ENCODE measurements at regions not wholly inside any gene's neighbourhood (a gene's known extent, or its start where the extent isn't known, plus 50 kb on each side); places are given as distances from the start of the nearest gene placed in this dataset.
A peak's percentile ranks its signal among the peaks of the same experiment; 100 is the strongest.

DNA sequence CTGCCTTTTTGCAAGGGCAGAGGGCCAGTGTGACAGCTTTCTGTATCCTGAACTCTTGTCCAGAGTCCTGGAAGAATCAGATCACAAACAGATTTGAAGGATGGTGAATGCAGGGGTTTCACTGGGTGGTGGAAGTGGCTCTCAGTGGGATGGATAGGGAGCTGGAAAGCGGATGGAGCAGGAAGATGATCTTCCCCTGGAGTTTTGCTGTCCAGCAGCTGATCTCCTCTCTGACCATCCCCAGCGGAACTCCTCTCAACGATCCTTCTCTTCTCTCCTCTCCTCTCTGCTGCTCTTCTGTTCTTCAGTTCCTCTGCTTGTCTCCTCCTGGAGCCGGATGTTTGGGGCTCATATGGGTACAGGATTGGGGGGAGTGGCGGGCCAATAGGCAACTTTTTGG is 108.3 kb upstream of the HMHB1 start:
- POLR2A ChIA-PET = no interaction called here
- Histone ChIP-seq H3K27ac (ENCODE audit: extremely low read depth, low read depth, low read length) (no peak overlapping the region), H3K79me2 (ENCODE audit: control insufficient read depth, insufficient read depth, low read length) (no peaks in the 10 kb centered on the region), H3K4me3 (no peak overlapping the region), H3K9me3 (replicated peaks; ENCODE audit: control insufficient read depth, insufficient read depth, low read depth, low read length) (no peaks in the 10 kb centered on the region), H2AFZ (ENCODE audit: low read depth, low read length) (no peak overlapping the region), H3K9me1 (ENCODE audit: control insufficient read depth, insufficient read depth, low read length) (no peaks in the 10 kb centered on the region), H3K4me1 (replicated peaks in 1 of 2; ENCODE audit: control insufficient read depth in 2 of 2, insufficient read depth in 2 of 2, low read length in 2 of 2) (no peaks in the 10 kb centered on the region; a peak in 1 of 5 replicates), H3K36me3 (ENCODE audit: control insufficient read depth, insufficient read depth, low read length) (no peaks in the 10 kb centered on the region), H4K20me1 (replicated peaks; ENCODE audit: control insufficient read depth, insufficient read depth, low read length) (no peaks in the 10 kb centered on the region), H3K9ac (ENCODE audit: insufficient read depth in 1 of 2, low read depth in 2 of 2, low read length in 2 of 2) (no peak overlapping the region), H3K4me2 (ENCODE audit: insufficient read depth, low read length) (no peak overlapping the region), H3K27me3 (ENCODE audit: control insufficient read depth in 2 of 2, insufficient read depth in 2 of 2, low read length in 2 of 2) (no peaks in the 10 kb centered on the region)
- intact Hi-C loops (cut with micrococcal nuclease) = no loop called here
- CTCF ChIA-PET (ENCODE audit: low intra/inter-chr PET ratio) = no interaction called here
- no TSS peak for BruUV-seq (replicated peaks)
- WGBS (ENCODE audit: insufficient coverage, low coverage, missing lambda C conversion rate) = 0% methylated on average over 4 of the region's 5 CpGs
- no peak for ATAC-seq
- no peak for TF ChIP-seq YBX1 (IDR thresholded peaks at IDR 0.05)
- no peak for TF ChIP-seq NFYB (IDR thresholded peaks at IDR 0.05; ENCODE audit: extremely low read depth, insufficient read length)
- no peak for TF ChIP-seq KLF13 (tag; IDR thresholded peaks at IDR 0.05; ENCODE audit: borderline replicate concordance, low read depth)
- TF ChIP-seq L3MBTL2 (IDR thresholded peaks at IDR 0.05) = no peak
- FAIRE-seq = no peak
- DNase-seq (ENCODE audit: extremely low read depth in 1 of 4, low spot score in 3 of 4) = no peak
- in situ Hi-C loops (cut with MboI) = no loop called here

DNA sequence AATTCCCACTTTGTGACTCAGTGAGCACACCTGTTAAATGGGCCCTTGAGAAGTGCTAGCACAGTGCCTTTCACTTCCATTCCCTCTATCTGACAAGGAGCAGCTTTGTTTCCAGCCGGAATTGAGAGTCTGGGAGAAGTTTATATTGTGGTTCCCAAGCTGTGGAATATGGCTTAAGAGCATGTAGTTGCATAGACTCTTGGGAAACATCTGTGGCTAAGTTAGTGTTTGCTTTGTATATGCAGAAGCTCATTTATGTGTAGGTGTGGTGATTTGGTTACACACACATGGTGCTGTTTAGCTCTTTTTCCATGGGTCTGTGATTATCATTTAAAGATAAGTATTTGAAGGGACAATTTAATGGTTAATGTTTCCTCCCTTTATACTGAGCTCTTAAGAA is 110.5 kb upstream of the HMHB1 start:
- Histone ChIP-seq H3K27me3 (ENCODE audit: control insufficient read depth in 2 of 2, insufficient read depth in 2 of 2, low read length in 2 of 2) (no peaks in the 10 kb centered on the region), H3K79me2 (ENCODE audit: control insufficient read depth, insufficient read depth, low read length) (no peaks in the 10 kb centered on the region), H4K20me1 (replicated peaks; ENCODE audit: control insufficient read depth, insufficient read depth, low read length) (no peaks in the 10 kb centered on the region), H3K27ac (ENCODE audit: extremely low read depth, low read depth, low read length) (no peak overlapping the region), H2AFZ (ENCODE audit: low read depth, low read length) (no peak overlapping the region), H3K9me1 (ENCODE audit: control insufficient read depth, insufficient read depth, low read length) (no peaks in the 10 kb centered on the region), H3K4me1 (replicated peaks in 1 of 2; ENCODE audit: control insufficient read depth in 2 of 2, insufficient read depth in 2 of 2, low read length in 2 of 2) (no peaks in the 10 kb centered on the region; a peak in 1 of 5 replicates), H3K4me3 (no peak overlapping the region), H3K9me3 (replicated peaks; ENCODE audit: control insufficient read depth, insufficient read depth, low read depth, low read length) (no peaks in the 10 kb centered on the region), H3K36me3 (ENCODE audit: control insufficient read depth, insufficient read depth, low read length) (no peaks in the 10 kb centered on the region), H3K4me2 (ENCODE audit: insufficient read depth, low read length) (no peak overlapping the region), H3K9ac (ENCODE audit: insufficient read depth in 1 of 2, low read depth in 2 of 2, low read length in 2 of 2) (no peak overlapping the region)
- no TSS peak for BruUV-seq (replicated peaks)
- intact Hi-C loops (cut with micrococcal nuclease) (no loop called here), in situ Hi-C loops (cut with MboI) (no loop called here)
- ChIA-PET CTCF (ENCODE audit: low intra/inter-chr PET ratio) (no interaction called here), POLR2A (interaction anchor here (0.6 kb wide), 1 partner anchor 36 kb away, joined by 4 read pairs; no protein-coding TSS in a partner anchor)
- FAIRE-seq = no peak
- ATAC-seq = no peak
- TF ChIP-seq RBM25 (IDR thresholded peaks at IDR 0.05; ENCODE audit: low read depth, low read length, severe bottlenecking) (peak; percentile 49), FOSL1 (tag; conservative IDR thresholded peaks at IDR 0.05) (no peak)
- WGBS (ENCODE audit: insufficient coverage, low coverage, missing lambda C conversion rate) = 0% methylated on average over 1 of the region's 1 CpG
- no peak for DNase-seq (ENCODE audit: extremely low read depth in 1 of 4, low spot score in 3 of 4)

All from K562 (cell line).